ENCODE measurements at regions not wholly inside any gene's neighbourhood (a gene's known extent, or its start where the extent isn't known, plus 50 kb on each side); places are given as distances from the start of the nearest gene placed in this dataset.

GRCh38 chr15:99503411-99503810, 62.4 kb upstream of the MEF2A start:
- DNase-seq: no peak

GRCh38 chr15:99504071-99504822, 61.5 kb upstream of the MEF2A start:
- Histone ChIP-seq H3K4me3 (no peak overlapping the region), H3K27me3 (no peaks in the 10 kb centered on the region), H3K27ac (peak overlapping the region in 2 of 4 donors; percentile 38 to 63), H3K36me3 (no peaks in the 10 kb centered on the region), H3K9me3 (no peaks in the 10 kb centered on the region), H3K4me1 (peaks cover 0 to 14% (median 5%) of the 10 kb centered on the region in 4 donors)
- TF ChIP-seq CTCF (IDR thresholded peaks at IDR 0.05): no peak
- no peak for TF ChIP-seq POLR2A (IDR thresholded peaks at IDR 0.05)
- DNase-seq: peak in 1 of 3 donors; percentile 49

More at GRCh38 chr15:99503411-99503810, 62.4 kb upstream of the MEF2A start:
- H3K36me3 ChIP-seq: no peaks in the 10 kb centered on the region
- peaks cover 0 to 14% (median 5%) of the 10 kb centered on the region in 4 donors for H3K4me1 ChIP-seq
- no peak overlapping the region for H3K4me3 ChIP-seq
- H3K27ac ChIP-seq: peak overlapping the region in 1 of 4 donors; percentile 63
- TF ChIP-seq CTCF (IDR thresholded peaks at IDR 0.05) (no peak), POLR2A (IDR thresholded peaks at IDR 0.05) (no peak)
- H3K9me3 ChIP-seq: no peaks in the 10 kb centered on the region
- no peaks in the 10 kb centered on the region for H3K27me3 ChIP-seq

- Histone ChIP-seq H3K9me3 (no peaks in the 10 kb centered on the region), H3K4me3 (no peak overlapping the region), H3K4me1 (peaks cover 0 to 14% (median 5%) of the 10 kb centered on the region in 4 donors), H3K36me3 (no peaks in the 10 kb centered on the region), H3K27ac (peak overlapping the region in 2 of 4 donors; percentile 38 to 63), H3K27me3 (no peaks in the 10 kb centered on the region)
- DNase-seq: no peak
- no peak for TF ChIP-seq POLR2A (IDR thresholded peaks at IDR 0.05)
- no peak for TF ChIP-seq CTCF (IDR thresholded peaks at IDR 0.05)
Observed at GRCh38 chr15:99504823-99505551, 60.8 kb upstream of the MEF2A start.

GRCh38 chr15:99506399-99506798, 59.4 kb upstream of the MEF2A start:
- DNase-seq: no peak
- H3K27ac ChIP-seq: peak overlapping the region in 1 of 4 donors; percentile 75

GRCh38 chr15:99507016-99507503, 58.7 kb upstream of the MEF2A start:
- no peaks in the 10 kb centered on the region for H3K9me3 ChIP-seq
- H3K27me3 ChIP-seq: no peaks in the 10 kb centered on the region
- H3K27ac ChIP-seq: peak overlapping the region in 3 of 4 donors; percentile 32 to 75 (median 50)
- no peak overlapping the region for H3K4me3 ChIP-seq
- no peaks in the 10 kb centered on the region for H3K36me3 ChIP-seq
- no peak for TF ChIP-seq CTCF (IDR thresholded peaks at IDR 0.05)
- TF ChIP-seq POLR2A (IDR thresholded peaks at IDR 0.05): no peak
- H3K4me1 ChIP-seq: peaks cover 0 to 14% (median 5%) of the 10 kb centered on the region in 4 donors
- DNase-seq: no peak

More at GRCh38 chr15:99506399-99506798, 59.4 kb upstream of the MEF2A start:
- TF ChIP-seq POLR2A (IDR thresholded peaks at IDR 0.05) (no peak), CTCF (IDR thresholded peaks at IDR 0.05) (no peak)
- Histone ChIP-seq H3K9me3 (no peaks in the 10 kb centered on the region), H3K4me3 (no peak overlapping the region), H3K4me1 (peaks cover 0 to 14% (median 5%) of the 10 kb centered on the region in 4 donors), H3K27me3 (no peaks in the 10 kb centered on the region), H3K36me3 (no peaks in the 10 kb centered on the region)
